ENCODE measurements at regions not wholly inside any gene's neighbourhood (a gene's known extent, or its start where the extent isn't known, plus 50 kb on each side); places are given as distances from the start of the nearest gene placed in this dataset.

- Histone ChIP-seq H3K4me1 (ENCODE audit: control insufficient read depth in 2 of 2, insufficient read depth in 2 of 2, low read length in 2 of 2) (no peaks in the 10 kb centered on the region), H3K9ac (ENCODE audit: low read length) (no peak overlapping the region), H3K36me3 (replicated peaks in 1 of 2; ENCODE audit: control extremely low read depth in 1 of 2, control insufficient read depth in 1 of 2, extremely low read depth in 1 of 2, insufficient read depth in 2 of 2, low read length in 1 of 2) (no peaks in the 10 kb centered on the region), H3K27ac (ENCODE audit: low read length in 2 of 2) (no peak overlapping the region), H3K9me3 (ENCODE audit: control extremely low read depth in 1 of 3, control insufficient read depth in 2 of 3, insufficient read depth in 1 of 3, low read length in 2 of 3) (peaks cover 0 to 2% (median 0%) of the 10 kb centered on the region in 3 donors), H3K79me2 (ENCODE audit: control insufficient read depth, insufficient read depth, low read length) (no peaks in the 10 kb centered on the region), H3K27me3 (replicated peaks in 1 of 4; ENCODE audit: control extremely low read depth in 1 of 4, control insufficient read depth in 3 of 4, insufficient read depth in 4 of 4, low read length in 3 of 4) (peaks cover 0 to 4% (median 0%) of the 10 kb centered on the region in 4 experiments), H2AFZ (ENCODE audit: insufficient read depth, low read depth, low read length, poor library complexity, severe bottlenecking) (no peak overlapping the region), H3K4me2 (replicated peaks; ENCODE audit: low read depth, low read length, poor library complexity, severe bottlenecking) (no peak overlapping the region), H4K20me1 (ENCODE audit: control insufficient read depth, insufficient read depth, low read length, poor library complexity, severe bottlenecking) (no peaks in the 10 kb centered on the region), H3K4me3 (ENCODE audit: control extremely low read depth in 1 of 5, extremely low read depth in 1 of 5, insufficient read depth in 1 of 5, low read depth in 2 of 5, low read length in 4 of 5) (no peak overlapping the region)
- no peak for DNase-seq
- POLR2A ChIA-PET = no interaction called here
- no CpG with 5 or more reads among the region's 7 CpGs for WGBS (ENCODE audit: insufficient coverage)
- intact Hi-C loops (cut with micrococcal nuclease) = no loop called here
- CTCF ChIA-PET = no interaction called here
- Mint-ChIP-seq H3K4me1 (no peaks in the 10 kb centered on the region), H3K27me3 (peaks cover 22% of the 10 kb centered on the region), H3K27ac (no peak overlapping the region), H3K9me3 (ENCODE audit: insufficient read depth) (no peaks in the 10 kb centered on the region), H3K4me3 (no peak overlapping the region)
- ATAC-seq (ENCODE audit: low read depth) = no peak
- TF ChIP-seq CTCF (IDR thresholded peaks at IDR 0.05) (no peak), EZH2 (IDR thresholded peaks at IDR 0.05; ENCODE audit: borderline replicate concordance, insufficient read depth, low read depth, low read length, poor library complexity, severe bottlenecking) (no peak)
Measured at GRCh38 chr10:125473143-125473793, 209.7 kb downstream of the TEX36 start.

GRCh38 chr10:125472010-125472607 is 210.9 kb downstream of the TEX36 start:
- H3K4me1 ChIP-seq (ENCODE audit: control insufficient read depth in 2 of 2, insufficient read depth in 2 of 2, low read length in 2 of 2) = no peaks in the 10 kb centered on the region
- ChIA-PET POLR2A (no interaction called here), CTCF (no interaction called here)
- Mint-ChIP-seq H3K4me1 (no peaks in the 10 kb centered on the region), H3K27ac (no peak overlapping the region), H3K9me3 (ENCODE audit: insufficient read depth) (no peaks in the 10 kb centered on the region), H3K4me3 (no peak overlapping the region), H3K27me3 (peaks cover 27% of the 10 kb centered on the region)
- TF ChIP-seq EZH2 (IDR thresholded peaks at IDR 0.05; ENCODE audit: borderline replicate concordance, insufficient read depth, low read depth, low read length, poor library complexity, severe bottlenecking) = no peak
- TF ChIP-seq CTCF (IDR thresholded peaks at IDR 0.05) = no peak
- H3K9me3 ChIP-seq (ENCODE audit: control extremely low read depth in 1 of 3, control insufficient read depth in 2 of 3, insufficient read depth in 1 of 3, low read length in 2 of 3) = peaks cover 0 to 2% (median 0%) of the 10 kb centered on the region in 3 donors
- 33% methylated on average over 1 of the region's 4 CpGs for WGBS (ENCODE audit: insufficient coverage)
- no peaks in the 10 kb centered on the region for H3K36me3 ChIP-seq (replicated peaks in 1 of 2; ENCODE audit: control extremely low read depth in 1 of 2, control insufficient read depth in 1 of 2, extremely low read depth in 1 of 2, insufficient read depth in 2 of 2, low read length in 1 of 2)
- DNase-seq = no peak
- H3K4me2 ChIP-seq (replicated peaks; ENCODE audit: low read depth, low read length, poor library complexity, severe bottlenecking) = no peak overlapping the region
- H3K79me2 ChIP-seq (ENCODE audit: control insufficient read depth, insufficient read depth, low read length) = no peaks in the 10 kb centered on the region
- H2AFZ ChIP-seq (ENCODE audit: insufficient read depth, low read depth, low read length, poor library complexity, severe bottlenecking) = no peak overlapping the region
- no peak overlapping the region for H3K27ac ChIP-seq (ENCODE audit: low read length in 2 of 2)
- intact Hi-C loops (cut with micrococcal nuclease) = no loop called here
- no peak for ATAC-seq (ENCODE audit: low read depth)
- peaks cover 0 to 2% (median 0%) of the 10 kb centered on the region in 4 experiments for H3K27me3 ChIP-seq (replicated peaks in 1 of 4; ENCODE audit: control extremely low read depth in 1 of 4, control insufficient read depth in 3 of 4, insufficient read depth in 4 of 4, low read length in 3 of 4)
- no peaks in the 10 kb centered on the region for H4K20me1 ChIP-seq (ENCODE audit: control insufficient read depth, insufficient read depth, low read length, poor library complexity, severe bottlenecking)
- H3K9ac ChIP-seq (ENCODE audit: low read length) = no peak overlapping the region
- H3K4me3 ChIP-seq (ENCODE audit: control extremely low read depth in 1 of 5, extremely low read depth in 1 of 5, insufficient read depth in 1 of 5, low read depth in 2 of 5, low read length in 4 of 5) = no peak overlapping the region

Measured in B cell (primary cell).